ENCODE measurements at regions not wholly inside any gene's neighbourhood (a gene's known extent, or its start where the extent isn't known, plus 50 kb on each side); places are given as distances from the start of the nearest gene placed in this dataset.

- H3K9ac ChIP-seq (ENCODE audit: extremely low read depth, low read length, poor library complexity, severe bottlenecking), result no peak overlapping the region
- peaks cover 4% of the 10 kb centered on the region for H3K4me1 ChIP-seq (ENCODE audit: control insufficient read depth, insufficient read depth, low read length)
- 76 to 85% methylated on average over 9 to 14 of the region's 14 CpGs for WGBS, 2 experiments (ENCODE audit: insufficient coverage in 1 of 2, insufficient read length in 1 of 2)
- H3K4me3 ChIP-seq (ENCODE audit: low read length), result no peak overlapping the region
- no peaks in the 10 kb centered on the region for H3K9me3 Mint-ChIP-seq
- H3K27me3 ChIP-seq (ENCODE audit: control insufficient read depth, insufficient read depth, low read length, poor library complexity, severe bottlenecking), result no peaks in the 10 kb centered on the region
- H3K9me3 ChIP-seq (ENCODE audit: control insufficient read depth, low read length), result no peaks in the 10 kb centered on the region
- H3K4me3 Mint-ChIP-seq, result no peak overlapping the region
- peaks cover 19% of the 10 kb centered on the region for H3K4me1 Mint-ChIP-seq
- no peaks in the 10 kb centered on the region for H3K36me3 ChIP-seq (ENCODE audit: control insufficient read depth, insufficient read depth, low read length)
- H3K27me3 Mint-ChIP-seq (ENCODE audit: insufficient read depth), result peaks cover 9% of the 10 kb centered on the region
- no peak overlapping the region for H3K27ac ChIP-seq (ENCODE audit: low read depth, low read length)
- no peak overlapping the region for H3K27ac Mint-ChIP-seq
- DNase-seq, result no peak
- H3K36me3 Mint-ChIP-seq (ENCODE audit: low read depth), result no peaks in the 10 kb centered on the region
- no peak for TF ChIP-seq CTCF (conservative IDR thresholded peaks at IDR 0.05)
Observed at GRCh38 chr1:212518188-212519054, 85.7 kb downstream of the NENF start.

GRCh38 chr1:212519131-212519530 is 86.4 kb downstream of the NENF start:
- WGBS, 2 experiments (ENCODE audit: insufficient coverage in 1 of 2, insufficient read length in 1 of 2), result 86 to 92% methylated on average over 1 to 2 of the region's 2 CpGs

GRCh38 chr1:212520299-212520698 is 87.6 kb downstream of the NENF start:
- TF ChIP-seq CTCF (conservative IDR thresholded peaks at IDR 0.05), result no peak
- H3K4me1 Mint-ChIP-seq, result peaks cover 18% of the 10 kb centered on the region
- peaks cover 5% of the 10 kb centered on the region for H3K27me3 Mint-ChIP-seq (ENCODE audit: insufficient read depth)

More at GRCh38 chr1:212519131-212519530, 86.4 kb downstream of the NENF start:
- H3K27ac ChIP-seq (ENCODE audit: low read depth, low read length), result no peak overlapping the region
- Mint-ChIP-seq H3K9me3 (no peaks in the 10 kb centered on the region), H3K36me3 (ENCODE audit: low read depth) (no peaks in the 10 kb centered on the region), H3K4me3 (no peak overlapping the region), H3K27me3 (ENCODE audit: insufficient read depth) (peaks cover 5% of the 10 kb centered on the region), H3K27ac (no peak overlapping the region), H3K4me1 (peaks cover 19% of the 10 kb centered on the region)
- no peak overlapping the region for H3K4me3 ChIP-seq (ENCODE audit: low read length)
- H3K27me3 ChIP-seq (ENCODE audit: control insufficient read depth, insufficient read depth, low read length, poor library complexity, severe bottlenecking), result no peaks in the 10 kb centered on the region
- DNase-seq, result no peak
- H3K4me1 ChIP-seq (ENCODE audit: control insufficient read depth, insufficient read depth, low read length), result peaks cover 4% of the 10 kb centered on the region
- no peak for TF ChIP-seq CTCF (conservative IDR thresholded peaks at IDR 0.05)
- H3K36me3 ChIP-seq (ENCODE audit: control insufficient read depth, insufficient read depth, low read length), result no peaks in the 10 kb centered on the region
- H3K9ac ChIP-seq (ENCODE audit: extremely low read depth, low read length, poor library complexity, severe bottlenecking), result no peak overlapping the region
- no peaks in the 10 kb centered on the region for H3K9me3 ChIP-seq (ENCODE audit: control insufficient read depth, low read length)

More at GRCh38 chr1:212520299-212520698, 87.6 kb downstream of the NENF start:
- H3K36me3 Mint-ChIP-seq (ENCODE audit: low read depth), result no peaks in the 10 kb centered on the region
- H3K9me3 ChIP-seq (ENCODE audit: control insufficient read depth, low read length), result no peaks in the 10 kb centered on the region
- no peak for DNase-seq
- no peaks in the 10 kb centered on the region for H3K27me3 ChIP-seq (ENCODE audit: control insufficient read depth, insufficient read depth, low read length, poor library complexity, severe bottlenecking)
- H3K4me3 Mint-ChIP-seq, result no peak overlapping the region
- no peak overlapping the region for H3K27ac Mint-ChIP-seq
- H3K36me3 ChIP-seq (ENCODE audit: control insufficient read depth, insufficient read depth, low read length), result no peaks in the 10 kb centered on the region
- peaks cover 3% of the 10 kb centered on the region for H3K4me1 ChIP-seq (ENCODE audit: control insufficient read depth, insufficient read depth, low read length)
- H3K27ac ChIP-seq (ENCODE audit: low read depth, low read length), result no peak overlapping the region
- H3K9ac ChIP-seq (ENCODE audit: extremely low read depth, low read length, poor library complexity, severe bottlenecking), result no peak overlapping the region
- H3K4me3 ChIP-seq (ENCODE audit: low read length), result no peak overlapping the region
- no peaks in the 10 kb centered on the region for H3K9me3 Mint-ChIP-seq

Measured in endodermal cell (in vitro differentiated cells).